ENCODE measurements at regions not wholly inside any gene's neighbourhood (a gene's known extent, or its start where the extent isn't known, plus 50 kb on each side); places are given as distances from the start of the nearest gene placed in this dataset.

GRCh38 chr6:19734519-19734918, 102.7 kb upstream of the ID4 start:
- ChIA-PET POLR2A (no interaction called here), CTCF (no interaction called here)

DNA sequence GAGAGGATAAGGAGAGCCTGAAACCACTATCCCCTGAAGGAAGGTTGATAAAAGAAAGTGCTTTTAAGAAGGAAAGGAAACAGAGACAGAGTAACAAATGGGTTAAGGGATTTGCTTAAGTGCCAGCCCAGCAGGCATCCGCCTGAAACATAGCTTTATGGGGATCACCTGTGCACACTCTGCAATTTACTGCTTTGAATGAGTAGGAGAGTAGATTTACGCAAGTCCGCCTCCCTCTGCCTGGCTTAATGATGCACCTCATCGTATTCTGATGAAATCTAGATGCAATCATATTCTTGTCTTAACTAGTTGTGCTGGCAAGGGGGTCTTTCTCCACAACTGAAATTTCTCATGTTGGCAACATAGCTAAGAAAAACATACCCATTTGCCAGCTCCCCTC, 101.1 kb upstream of the ID4 start:
- TF ChIP-seq, protein P1, sequence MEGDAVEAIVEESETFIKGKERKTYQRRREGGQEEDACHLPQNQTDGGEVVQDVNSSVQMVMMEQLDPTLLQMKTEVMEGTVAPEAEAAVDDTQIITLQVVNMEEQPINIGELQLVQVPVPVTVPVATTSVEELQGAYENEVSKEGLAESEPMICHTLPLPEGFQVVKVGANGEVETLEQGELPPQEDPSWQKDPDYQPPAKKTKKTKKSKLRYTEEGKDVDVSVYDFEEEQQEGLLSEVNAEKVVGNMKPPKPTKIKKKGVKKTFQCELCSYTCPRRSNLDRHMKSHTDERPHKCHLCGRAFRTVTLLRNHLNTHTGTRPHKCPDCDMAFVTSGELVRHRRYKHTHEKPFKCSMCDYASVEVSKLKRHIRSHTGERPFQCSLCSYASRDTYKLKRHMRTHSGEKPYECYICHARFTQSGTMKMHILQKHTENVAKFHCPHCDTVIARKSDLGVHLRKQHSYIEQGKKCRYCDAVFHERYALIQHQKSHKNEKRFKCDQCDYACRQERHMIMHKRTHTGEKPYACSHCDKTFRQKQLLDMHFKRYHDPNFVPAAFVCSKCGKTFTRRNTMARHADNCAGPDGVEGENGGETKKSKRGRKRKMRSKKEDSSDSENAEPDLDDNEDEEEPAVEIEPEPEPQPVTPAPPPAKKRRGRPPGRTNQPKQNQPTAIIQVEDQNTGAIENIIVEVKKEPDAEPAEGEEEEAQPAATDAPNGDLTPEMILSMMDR (IDR thresholded peaks at IDR 0.05; ENCODE audit: control extremely low read depth, extremely low read depth, low read depth, missing control alignments) = no peak
- CTCF ChIA-PET = no interaction called here
- POLR2A ChIA-PET = no interaction called here
- DNase-seq (ENCODE audit: extremely low spot score) = no peak

More at GRCh38 chr6:19734519-19734918, 102.7 kb upstream of the ID4 start:
- DNase-seq (ENCODE audit: extremely low spot score) = no peak
- TF ChIP-seq, protein P1 (IDR thresholded peaks at IDR 0.05; ENCODE audit: control extremely low read depth, extremely low read depth, low read depth, missing control alignments) = no peak

GRCh38 chr6:19738010-19738409, 99.2 kb upstream of the ID4 start:
- CTCF ChIA-PET = no interaction called here
- no peak for DNase-seq (ENCODE audit: extremely low spot score)
- TF ChIP-seq, protein P1 (IDR thresholded peaks at IDR 0.05; ENCODE audit: control extremely low read depth, extremely low read depth, low read depth, missing control alignments) = no peak
- POLR2A ChIA-PET = no interaction called here

- ChIA-PET POLR2A (no interaction called here), CTCF (interaction anchor here (1.3 kb wide), 1 partner anchor 14 kb away, joined by 3 read pairs; no protein-coding TSS in a partner anchor)
- TF ChIP-seq, protein P1 (IDR thresholded peaks at IDR 0.05; ENCODE audit: control extremely low read depth, extremely low read depth, low read depth, missing control alignments) = no peak
- DNase-seq (ENCODE audit: extremely low spot score) = no peak
These were observed 87.4 kb upstream of the ID4 start for GRCh38 chr6:19749722-19750121.

DNA sequence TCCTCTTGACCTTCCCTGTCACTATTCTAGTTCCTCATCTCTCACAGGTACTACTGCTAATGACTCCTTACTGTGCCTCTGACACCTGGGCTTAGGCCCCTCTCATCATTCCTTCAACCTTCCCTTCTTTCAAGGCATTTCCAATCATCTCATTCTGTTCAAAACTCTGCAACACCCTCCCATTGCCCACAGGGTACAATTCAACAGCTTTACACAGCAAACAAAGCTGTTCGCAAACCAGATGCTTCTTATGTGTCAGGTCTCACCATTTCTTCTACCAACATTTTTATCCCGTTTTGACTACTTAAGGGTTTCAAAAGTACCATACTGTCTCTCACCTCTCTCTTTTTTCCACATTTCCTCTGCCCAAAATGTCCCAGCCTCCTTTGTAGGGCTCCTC, 84.4 kb upstream of the ID4 start:
- TF ChIP-seq, protein P1 (IDR thresholded peaks at IDR 0.05; ENCODE audit: control extremely low read depth, extremely low read depth, low read depth, missing control alignments) = no peak
- no peak for DNase-seq (ENCODE audit: extremely low spot score)
- ChIA-PET CTCF (interaction anchor here (1.6 kb wide), 1 partner anchor 20 kb away, joined by 5 read pairs; no protein-coding TSS in a partner anchor), POLR2A (no interaction called here)

DNA sequence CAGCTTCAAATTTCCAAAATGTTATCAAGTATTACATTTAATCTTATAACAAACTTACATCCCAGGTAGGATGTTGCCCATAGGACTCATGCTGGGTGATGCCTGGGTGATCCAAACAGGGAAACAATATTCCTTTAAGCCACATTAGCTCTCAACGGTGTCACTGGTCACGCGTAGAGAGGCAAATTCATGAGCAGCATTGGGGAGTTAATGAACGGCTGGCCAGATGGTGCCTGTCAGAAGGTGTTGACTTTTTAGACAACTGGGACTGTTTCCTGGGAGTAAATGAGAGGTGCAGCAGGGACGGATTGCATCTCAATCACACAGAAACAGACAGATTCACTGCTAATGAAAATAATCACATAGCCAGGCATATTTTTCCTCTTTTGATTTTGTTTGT, 83.3 kb upstream of the ID4 start:
- ChIA-PET POLR2A (no interaction called here), CTCF (interaction anchor here (1.6 kb wide), 1 partner anchor 19 kb away, joined by 5 read pairs; no protein-coding TSS in a partner anchor)
- TF ChIP-seq, protein P1 (IDR thresholded peaks at IDR 0.05; ENCODE audit: control extremely low read depth, extremely low read depth, low read depth, missing control alignments) = no peak
- DNase-seq (ENCODE audit: extremely low spot score) = no peak

DNA sequence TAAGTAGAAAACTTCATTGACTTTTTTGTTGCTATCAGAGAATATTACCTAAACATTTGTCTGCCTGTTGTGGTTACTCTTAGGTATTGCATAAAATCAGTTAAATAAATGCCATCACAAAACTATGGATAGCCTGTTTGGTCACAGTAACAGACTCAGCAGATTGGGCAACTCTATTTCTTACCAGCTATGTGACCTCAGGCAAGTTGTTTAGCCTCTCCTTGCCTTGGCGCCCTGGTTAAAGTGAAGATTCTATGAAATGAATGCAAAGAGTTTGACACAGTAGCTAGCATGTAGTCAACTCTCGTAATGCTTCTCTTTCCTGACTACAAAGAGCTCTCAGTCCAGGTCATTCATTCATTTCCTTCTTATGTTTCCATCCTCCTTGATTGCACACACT, 82.5 kb upstream of the ID4 start:
- no peak for DNase-seq (ENCODE audit: extremely low spot score)
- CTCF ChIA-PET = no interaction called here
- POLR2A ChIA-PET = no interaction called here
- TF ChIP-seq, protein P1 (IDR thresholded peaks at IDR 0.05; ENCODE audit: control extremely low read depth, extremely low read depth, low read depth, missing control alignments) = no peak
